Fibroblast of lung (primary cell): ENCODE measurements at regions not wholly inside any gene's neighbourhood (a gene's known extent, or its start where the extent isn't known, plus 50 kb on each side); places are given as distances from the start of the nearest gene placed in this dataset.

Experiments used
- DNase-seq, 2 donors: peaks; one replicate each; pipeline versions ENCODE4 v3.0.0 to v3.0.0-alpha.2; 2010; ENCODE audit warnings: low read depth in 2 of 2
- H2AFZ ChIP-seq: 2 replicates; pipeline ENCODE4 v1.5.1; 2012; ENCODE audit warnings: low read length, control low read depth, inconsistent platforms
- H3K27ac ChIP-seq: 2 replicates; pipeline ENCODE4 v1.5.1; 2011; ENCODE audit warnings: low read length, control low read depth; ENCODE audit not compliant: insufficient read depth
- H3K27me3 ChIP-seq: 2 replicates; pipeline ENCODE4 v1.5.1; 2011; ENCODE audit warnings: mild to moderate bottlenecking, low read length; ENCODE audit not compliant: control insufficient read depth, insufficient read depth
- H3K36me3 ChIP-seq: 2 replicates; pipeline ENCODE4 v1.5.1; 2011; ENCODE audit warnings: low read length; ENCODE audit not compliant: control insufficient read depth, insufficient read depth
- H3K4me1 ChIP-seq: 2 replicates; pipeline ENCODE4 v1.5.1; 2011; ENCODE audit warnings: low read length; ENCODE audit not compliant: control insufficient read depth, insufficient read depth; ENCODE audit errors: extremely low read depth
- H3K4me2 ChIP-seq: 2 replicates; pipeline ENCODE4 v1.5.1; 2011; ENCODE audit warnings: low read length, control low read depth; ENCODE audit not compliant: insufficient read depth; ENCODE audit errors: extremely low read depth
- H3K4me3 ChIP-seq, 4 experiments: fragments of 200-600 bp in 1 of 4; sonication (generic) in 1 of 4; replicated peaks in 1 of 4; 2 replicates each; pipeline ENCODE4 v1.5.1; 2011 to 2016; ENCODE audit warnings: low read length in 4 of 4, low read depth in 3 of 4, mild to moderate bottlenecking in 3 of 4, control low read depth in 2 of 4, inconsistent platforms in 1 of 4, mixed read lengths in 1 of 4; ENCODE audit not compliant: insufficient read depth in 1 of 4; ENCODE audit errors: control extremely low read depth in 1 of 4
- H3K79me2 ChIP-seq: 2 replicates; pipeline ENCODE4 v1.5.1; 2012; ENCODE audit warnings: mild to moderate bottlenecking, low read length, inconsistent platforms; ENCODE audit not compliant: control insufficient read depth, insufficient read depth
- H3K9ac ChIP-seq: 2 replicates; pipeline ENCODE4 v1.5.1; 2011; ENCODE audit warnings: mild to moderate bottlenecking, low read length, control low read depth; ENCODE audit not compliant: insufficient read depth
- H3K9me3 ChIP-seq: 2 replicates; pipeline ENCODE4 v1.5.1; 2012; ENCODE audit warnings: low read depth, low read length; ENCODE audit not compliant: control insufficient read depth, insufficient read depth
- H4K20me1 ChIP-seq: 2 replicates; pipeline ENCODE4 v1.5.1; 2011; ENCODE audit warnings: low read length; ENCODE audit not compliant: control insufficient read depth, insufficient read depth; ENCODE audit errors: extremely low read depth
- EZH2 ChIP-seq: IDR thresholded peaks from 2 replicates; pipeline ENCODE4 v1.5.1; 2012; ENCODE audit warnings: low read length, control low read depth, mild to moderate bottlenecking; ENCODE audit errors: missing control alignments
- TF ChIP-seq, protein P1 (sequence below), 2 donors: IDR thresholded peaks in 1 of 2; conservative IDR thresholded peaks in 1 of 2; 1 replicate in 1 of 2; 2 replicates in 1 of 2; pipeline ENCODE4 v1.5.1; 2011 to 2012; ENCODE audit warnings: low read length in 2 of 2, control low read depth in 1 of 2, inconsistent platforms in 1 of 2, low read depth in 1 of 2, mild to moderate bottlenecking in 1 of 2

DNA sequence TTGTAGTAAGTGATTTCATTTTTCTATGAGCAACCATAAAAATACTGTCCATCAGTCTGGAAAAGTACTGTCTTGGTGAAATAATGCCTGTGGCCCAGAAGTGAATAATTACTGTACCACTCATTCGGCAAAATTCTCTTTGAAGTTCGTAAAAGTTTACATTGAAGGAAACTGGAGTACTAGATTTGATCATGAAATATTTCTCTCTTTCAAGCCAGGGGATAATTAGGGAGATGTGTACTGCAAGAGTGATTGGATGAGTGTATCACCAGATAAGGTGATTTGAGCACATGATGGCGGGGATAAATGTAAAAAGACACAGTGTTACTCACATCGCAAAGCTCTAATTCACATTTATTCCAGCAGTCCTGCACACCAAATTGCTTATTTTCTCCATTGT is 883.2 kb upstream of the PIK3C3 start:
- no peak overlapping the region for H2AFZ ChIP-seq
- no peaks in the 10 kb centered on the region for H3K27me3 ChIP-seq
- no peak overlapping the region for H3K27ac ChIP-seq
- peak in 1 of 2 donors; percentile 47 for DNase-seq
- no peaks in the 10 kb centered on the region for H3K9me3 ChIP-seq
- no peak overlapping the region for H3K4me3 ChIP-seq
- H3K79me2 ChIP-seq = no peaks in the 10 kb centered on the region
- no peak overlapping the region for H3K4me2 ChIP-seq
- H3K4me1 ChIP-seq = no peaks in the 10 kb centered on the region
- H4K20me1 ChIP-seq = no peaks in the 10 kb centered on the region
- no peak overlapping the region for H3K9ac ChIP-seq
- H3K36me3 ChIP-seq = no peaks in the 10 kb centered on the region
- TF ChIP-seq, protein P1, sequence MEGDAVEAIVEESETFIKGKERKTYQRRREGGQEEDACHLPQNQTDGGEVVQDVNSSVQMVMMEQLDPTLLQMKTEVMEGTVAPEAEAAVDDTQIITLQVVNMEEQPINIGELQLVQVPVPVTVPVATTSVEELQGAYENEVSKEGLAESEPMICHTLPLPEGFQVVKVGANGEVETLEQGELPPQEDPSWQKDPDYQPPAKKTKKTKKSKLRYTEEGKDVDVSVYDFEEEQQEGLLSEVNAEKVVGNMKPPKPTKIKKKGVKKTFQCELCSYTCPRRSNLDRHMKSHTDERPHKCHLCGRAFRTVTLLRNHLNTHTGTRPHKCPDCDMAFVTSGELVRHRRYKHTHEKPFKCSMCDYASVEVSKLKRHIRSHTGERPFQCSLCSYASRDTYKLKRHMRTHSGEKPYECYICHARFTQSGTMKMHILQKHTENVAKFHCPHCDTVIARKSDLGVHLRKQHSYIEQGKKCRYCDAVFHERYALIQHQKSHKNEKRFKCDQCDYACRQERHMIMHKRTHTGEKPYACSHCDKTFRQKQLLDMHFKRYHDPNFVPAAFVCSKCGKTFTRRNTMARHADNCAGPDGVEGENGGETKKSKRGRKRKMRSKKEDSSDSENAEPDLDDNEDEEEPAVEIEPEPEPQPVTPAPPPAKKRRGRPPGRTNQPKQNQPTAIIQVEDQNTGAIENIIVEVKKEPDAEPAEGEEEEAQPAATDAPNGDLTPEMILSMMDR (conservative IDR thresholded peaks at IDR 0.05 in 1 of 2, IDR thresholded peaks at IDR 0.05 in 1 of 2; ENCODE audit: low read depth in 1 of 2, low read length in 2 of 2) = no peak
- no peak for TF ChIP-seq EZH2

GRCh38 chr18:41069167-41069566 is 885.9 kb upstream of the PIK3C3 start:
- TF ChIP-seq, protein P1 (conservative IDR thresholded peaks at IDR 0.05 in 1 of 2, IDR thresholded peaks at IDR 0.05 in 1 of 2; ENCODE audit: low read depth in 1 of 2, low read length in 2 of 2) = no peak
- TF ChIP-seq EZH2 = no peak
- no peak overlapping the region for H3K27ac ChIP-seq
- no peaks in the 10 kb centered on the region for H3K27me3 ChIP-seq
- H3K4me1 ChIP-seq = no peaks in the 10 kb centered on the region
- H3K9me3 ChIP-seq = no peaks in the 10 kb centered on the region
- no peak overlapping the region for H3K4me3 ChIP-seq
- DNase-seq = no peak
- no peaks in the 10 kb centered on the region for H3K79me2 ChIP-seq
- no peak overlapping the region for H2AFZ ChIP-seq
- H3K4me2 ChIP-seq = no peak overlapping the region
- H3K36me3 ChIP-seq = no peaks in the 10 kb centered on the region
- H4K20me1 ChIP-seq = no peaks in the 10 kb centered on the region
- no peak overlapping the region for H3K9ac ChIP-seq

- Histone ChIP-seq H3K79me2 (no peaks in the 10 kb centered on the region), H3K36me3 (no peaks in the 10 kb centered on the region), H3K4me3 (no peak overlapping the region), H3K4me2 (no peak overlapping the region), H3K9me3 (no peaks in the 10 kb centered on the region), H3K27ac (no peak overlapping the region), H4K20me1 (no peaks in the 10 kb centered on the region), H3K9ac (no peak overlapping the region), H2AFZ (no peak overlapping the region), H3K4me1 (no peaks in the 10 kb centered on the region), H3K27me3 (no peaks in the 10 kb centered on the region)
- no peak for DNase-seq
- TF ChIP-seq EZH2 = no peak
- TF ChIP-seq, protein P1 (conservative IDR thresholded peaks at IDR 0.05 in 1 of 2, IDR thresholded peaks at IDR 0.05 in 1 of 2; ENCODE audit: low read depth in 1 of 2, low read length in 2 of 2) = no peak
Observed at GRCh38 chr18:41064916-41065315, 890.1 kb upstream of the PIK3C3 start.
